Mononuclear cell (primary cell): ENCODE measurements at regions not wholly inside any gene's neighbourhood (a gene's known extent, or its start where the extent isn't known, plus 50 kb on each side); places are given as distances from the start of the nearest gene placed in this dataset.

Source experiments
- H3K27me3 ChIP-seq: 2 replicates; pipeline ENCODE4 v1.6.0; 2011; ENCODE audit warnings: low read length, control low read depth; ENCODE audit not compliant: insufficient read depth
- H3K4me1 ChIP-seq: 2 replicates; pipeline ENCODE4 v1.5.1; 2011; ENCODE audit warnings: mild to moderate bottlenecking, low read length, control low read depth; ENCODE audit not compliant: insufficient read depth
- H3K4me3 ChIP-seq: 2 replicates; pipeline ENCODE4 v1.5.1; 2011; ENCODE audit warnings: mild to moderate bottlenecking, low read length, moderate library complexity
- H3K9me3 ChIP-seq: 2 replicates; pipeline ENCODE4 v1.5.1; 2011; ENCODE audit warnings: low read depth, mild to moderate bottlenecking, control low read depth, low read length

DNA sequence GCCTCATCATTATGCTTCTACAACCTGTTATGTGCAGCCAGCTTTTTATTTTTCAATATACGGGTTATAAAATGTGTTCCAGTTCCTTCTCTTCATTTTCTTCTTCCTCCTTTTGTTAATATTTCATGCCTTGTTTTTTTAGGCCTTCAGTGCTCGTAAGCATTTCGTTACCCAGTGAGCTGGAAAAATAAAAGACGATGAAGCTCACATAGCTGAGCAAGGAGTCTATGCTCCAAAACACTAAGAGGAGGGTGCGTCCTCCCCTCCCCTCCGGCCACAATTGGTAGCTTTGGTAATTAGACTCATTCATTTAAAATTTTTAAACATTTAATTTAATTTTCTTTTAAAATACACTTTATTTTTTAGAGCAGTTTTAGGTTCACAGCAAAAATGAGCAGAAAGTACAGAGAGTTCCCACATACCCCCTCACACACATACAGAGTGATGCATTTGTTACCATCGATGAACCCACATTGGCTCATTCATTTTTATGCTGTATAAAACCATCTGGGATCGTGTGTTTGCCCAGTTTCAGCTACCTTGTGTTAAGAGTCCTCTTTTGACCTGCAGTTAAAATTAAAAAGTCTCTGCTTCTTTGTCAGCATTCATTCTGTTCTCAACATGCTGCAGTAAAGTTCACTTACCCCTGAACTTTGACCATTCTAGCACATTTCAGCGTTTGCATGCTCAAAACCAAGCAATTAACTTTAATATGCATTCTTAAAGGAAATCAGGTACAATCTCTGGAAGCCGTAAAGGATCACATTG, 223.9 kb downstream of the LACC1 start:
- H3K9me3 ChIP-seq: peaks cover 15% of the 10 kb centered on the region
- H3K27me3 ChIP-seq: peaks cover 3% of the 10 kb centered on the region
- no peak overlapping the region for H3K4me3 ChIP-seq
- no peaks in the 10 kb centered on the region for H3K4me1 ChIP-seq

DNA sequence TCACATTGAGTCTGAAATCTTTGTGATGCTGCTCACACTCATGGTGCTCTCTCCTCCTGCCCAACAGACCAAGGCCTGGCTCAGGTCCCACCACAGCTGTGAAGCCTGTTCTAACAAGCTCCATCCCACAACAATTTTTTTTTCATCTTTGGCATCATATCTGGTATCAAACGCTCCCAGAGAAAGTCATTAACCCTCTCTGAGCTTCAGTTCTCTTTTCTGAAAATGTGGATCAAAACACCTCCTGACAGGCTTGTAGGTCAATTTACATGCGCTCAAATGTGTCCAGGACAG, 224.4 kb downstream of the LACC1 start:
- H3K27me3 ChIP-seq: peaks cover 3% of the 10 kb centered on the region
- H3K9me3 ChIP-seq: peaks cover 15% of the 10 kb centered on the region
- H3K4me1 ChIP-seq: no peaks in the 10 kb centered on the region
- no peak overlapping the region for H3K4me3 ChIP-seq

DNA sequence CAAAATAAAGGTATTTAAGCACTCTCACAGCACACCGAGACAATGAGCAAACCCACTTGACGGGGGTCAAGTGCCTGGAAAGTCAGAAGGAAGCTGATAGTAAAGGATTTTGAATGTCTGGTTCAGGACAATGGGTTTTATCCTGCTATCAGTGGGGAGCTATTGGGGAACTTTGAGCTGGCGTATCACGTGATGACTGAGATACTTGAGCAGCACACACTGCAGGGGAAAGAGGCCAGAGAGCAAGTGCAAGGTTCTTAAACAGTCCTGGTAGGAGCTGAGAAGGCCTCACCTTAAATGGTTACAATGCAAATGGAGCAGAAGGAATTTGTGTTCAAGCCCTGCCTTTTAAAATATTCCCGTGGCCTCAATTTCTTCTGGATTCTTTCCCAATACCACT, 225.3 kb downstream of the LACC1 start:
- peaks cover 15% of the 10 kb centered on the region for H3K9me3 ChIP-seq
- no peaks in the 10 kb centered on the region for H3K4me1 ChIP-seq
- H3K27me3 ChIP-seq: peaks cover 3% of the 10 kb centered on the region
- no peak overlapping the region for H3K4me3 ChIP-seq

DNA sequence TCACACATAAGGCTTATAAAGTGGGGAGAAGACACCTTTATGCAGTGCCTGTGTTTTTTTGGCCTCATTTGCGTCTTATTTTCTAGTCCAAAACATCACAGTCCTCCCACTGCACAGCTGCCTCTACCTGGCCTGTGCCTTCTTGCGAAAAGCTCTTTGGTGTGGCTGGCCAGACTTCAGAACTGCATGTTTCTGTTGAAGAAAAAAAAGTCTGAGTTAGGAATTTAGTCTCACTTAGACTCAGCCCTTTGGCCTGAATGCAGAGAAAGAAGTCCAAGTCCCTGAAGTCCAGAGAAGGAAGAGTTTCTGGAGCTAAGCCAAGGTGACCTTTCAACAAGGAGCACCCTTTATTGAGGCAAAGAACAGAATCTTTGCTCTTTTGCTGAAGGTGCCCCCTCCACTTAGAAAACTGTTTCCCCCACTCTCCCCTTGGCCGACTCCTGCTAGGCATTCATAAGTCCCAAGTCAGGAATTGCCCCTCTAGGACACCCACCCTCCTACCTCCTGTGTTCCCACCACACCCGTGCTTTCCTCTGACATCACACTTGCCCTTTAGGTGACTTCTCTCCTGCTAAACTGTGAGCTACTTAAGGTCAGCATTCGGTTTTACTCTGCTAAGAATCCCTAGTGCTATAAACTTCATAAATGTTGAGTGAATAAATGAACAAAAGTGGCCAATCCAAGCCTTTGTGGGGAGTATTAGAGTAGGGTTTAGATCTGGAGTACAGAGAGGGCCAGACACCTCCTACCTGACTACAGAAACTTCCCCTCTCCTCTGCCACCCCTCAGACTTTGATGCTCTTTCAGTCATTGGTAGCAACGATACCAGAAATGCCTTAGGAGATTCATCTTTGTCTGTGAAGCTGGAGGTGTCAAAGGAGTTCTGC, 226.8 kb downstream of the LACC1 start:
- Histone ChIP-seq H3K27me3 (no peaks in the 10 kb centered on the region), H3K4me1 (no peaks in the 10 kb centered on the region), H3K9me3 (peaks cover 11% of the 10 kb centered on the region), H3K4me3 (no peak overlapping the region)

DNA sequence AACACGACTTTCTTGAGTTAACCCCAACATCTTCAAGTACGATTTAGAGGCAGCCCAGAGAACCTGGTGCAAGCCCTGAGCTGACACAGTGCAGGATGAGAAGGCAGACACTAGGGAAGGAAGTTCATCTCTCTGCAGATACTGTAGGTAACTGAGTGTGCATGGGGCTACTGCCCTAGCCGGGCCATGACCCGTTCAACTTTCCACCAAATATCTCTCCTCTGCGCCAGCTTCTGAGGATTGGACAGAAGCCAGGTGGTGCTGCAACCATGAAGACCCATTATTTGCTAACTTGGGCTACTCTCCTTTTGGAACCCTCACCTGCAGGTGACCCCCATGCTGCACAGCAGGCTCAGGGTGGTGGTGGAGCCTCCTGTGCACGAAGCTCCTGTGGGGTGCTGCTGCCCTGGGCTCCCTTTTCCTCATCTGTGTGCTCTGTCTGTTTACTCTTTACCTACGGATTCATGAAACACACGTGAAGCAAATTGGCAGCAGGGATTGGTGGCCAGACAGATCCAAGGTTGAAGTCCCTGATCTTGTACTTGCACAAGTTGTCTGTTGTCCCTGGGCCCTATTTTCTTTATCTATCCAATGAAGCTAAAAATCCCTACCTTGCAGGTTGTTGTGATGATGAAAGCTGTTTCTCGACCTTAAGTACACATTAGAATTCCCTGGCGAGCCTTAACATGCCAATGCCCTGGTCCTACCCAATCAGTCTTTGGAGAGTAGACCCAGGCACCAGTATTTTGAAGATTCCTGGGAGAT, 227.8 kb downstream of the LACC1 start:
- H3K27me3 ChIP-seq: no peaks in the 10 kb centered on the region
- no peaks in the 10 kb centered on the region for H3K4me1 ChIP-seq
- peaks cover 1% of the 10 kb centered on the region for H3K9me3 ChIP-seq
- H3K4me3 ChIP-seq: no peak overlapping the region

DNA sequence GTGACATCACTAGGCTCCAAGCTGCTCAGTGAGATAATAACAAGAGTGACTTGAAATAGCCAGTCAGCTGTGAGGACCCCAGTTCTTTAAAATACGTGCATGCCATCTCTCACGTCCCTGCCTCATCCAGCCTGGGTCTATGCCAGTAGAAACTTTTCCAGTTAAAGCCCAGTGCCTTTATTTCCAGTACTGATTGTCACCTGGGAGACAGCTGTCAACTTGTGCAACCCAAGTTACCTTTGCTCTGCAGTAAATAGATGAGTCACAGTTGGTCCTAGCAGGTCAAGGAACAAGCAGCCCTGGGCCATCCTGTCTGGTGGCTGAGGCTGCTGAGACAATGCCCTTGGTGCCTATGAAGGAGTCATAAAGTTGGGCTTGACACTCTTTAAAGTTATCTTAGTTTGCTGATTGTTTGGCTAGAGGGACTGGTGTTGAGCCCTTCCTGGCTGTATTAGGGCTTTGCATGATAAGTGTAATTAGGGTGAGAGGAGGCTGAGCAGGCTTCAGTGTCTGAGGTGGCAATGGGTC, 228.7 kb downstream of the LACC1 start:
- Histone ChIP-seq H3K4me1 (no peaks in the 10 kb centered on the region), H3K9me3 (no peaks in the 10 kb centered on the region), H3K4me3 (no peak overlapping the region), H3K27me3 (no peaks in the 10 kb centered on the region)

DNA sequence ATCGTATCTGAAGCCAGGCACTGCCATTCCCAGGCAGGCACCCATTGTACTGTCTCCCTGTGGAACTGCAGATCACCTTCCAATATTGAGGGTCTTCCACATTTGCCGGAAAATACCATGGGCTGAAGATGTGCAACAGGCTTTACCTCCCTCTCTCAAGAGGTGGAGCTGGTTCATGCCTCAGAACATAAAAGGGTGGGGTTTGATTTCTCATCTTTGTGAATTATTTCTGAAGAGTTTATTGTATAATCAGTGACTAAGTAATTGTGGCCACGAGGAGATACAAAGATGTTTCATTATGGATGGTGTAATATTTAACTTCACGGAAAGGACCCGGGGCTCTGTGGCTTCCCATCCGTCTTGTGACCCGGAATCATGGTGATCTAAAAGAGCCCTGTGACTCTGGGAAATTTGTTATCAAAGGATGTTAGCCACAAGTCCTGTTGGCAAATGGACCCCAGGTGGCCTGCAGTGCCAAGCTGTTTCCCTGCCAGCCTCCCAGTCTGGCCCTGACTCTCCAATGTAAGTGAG, 230.5 kb downstream of the LACC1 start:
- no peaks in the 10 kb centered on the region for H3K4me1 ChIP-seq
- H3K9me3 ChIP-seq: no peaks in the 10 kb centered on the region
- no peak overlapping the region for H3K4me3 ChIP-seq
- no peaks in the 10 kb centered on the region for H3K27me3 ChIP-seq

DNA sequence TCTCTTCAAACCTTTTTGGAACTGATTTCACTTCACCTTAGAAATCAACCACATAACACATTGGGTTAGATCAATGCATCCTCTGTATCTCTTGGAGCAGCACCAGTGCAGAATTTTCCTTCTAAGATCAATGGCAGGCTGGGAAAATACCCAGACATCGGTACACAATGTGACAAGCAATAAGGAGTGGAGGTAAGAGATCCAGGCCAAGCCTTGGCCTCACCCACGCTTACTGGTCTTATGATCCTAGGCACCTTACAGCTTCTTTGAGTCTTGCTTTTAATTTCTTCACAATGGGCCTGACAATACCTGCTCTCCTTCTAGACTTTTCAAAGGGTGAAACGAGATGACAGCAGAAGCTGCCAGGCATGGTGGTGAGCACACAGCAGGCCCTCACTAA, 232.0 kb downstream of the LACC1 start:
- peaks cover 3% of the 10 kb centered on the region for H3K4me1 ChIP-seq
- H3K9me3 ChIP-seq: no peaks in the 10 kb centered on the region
- H3K4me3 ChIP-seq: no peak overlapping the region
- H3K27me3 ChIP-seq: no peaks in the 10 kb centered on the region

DNA sequence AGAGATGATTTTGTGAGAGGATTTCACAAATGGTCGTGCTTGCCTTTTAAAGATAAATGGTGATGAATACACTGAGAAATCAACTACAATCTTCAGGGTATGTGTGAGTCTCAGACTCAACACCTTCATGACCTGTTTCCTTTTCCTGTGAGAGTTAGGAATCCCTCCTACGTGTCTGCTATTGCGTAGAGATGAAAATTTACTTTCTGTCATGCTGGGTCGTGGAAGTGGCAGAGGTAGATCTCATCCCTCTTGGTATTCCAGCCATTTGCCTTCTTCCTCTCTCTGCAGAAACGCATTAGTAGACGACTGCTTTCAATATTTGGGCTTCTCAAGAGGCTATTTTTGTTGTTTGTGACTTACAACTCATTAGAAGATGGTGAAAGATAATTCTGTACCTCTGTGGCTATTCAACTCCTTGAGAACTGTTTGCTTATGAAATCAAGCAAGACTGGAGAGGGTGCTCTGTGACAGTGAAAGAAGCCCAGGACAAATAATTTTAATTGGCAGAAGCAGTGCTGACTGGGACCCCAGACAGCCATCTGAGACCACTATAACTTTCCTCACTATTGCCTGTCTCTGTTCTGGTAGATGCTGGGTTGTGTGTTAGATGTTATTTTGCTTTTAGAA, 233.1 kb downstream of the LACC1 start:
- Histone ChIP-seq H3K9me3 (no peaks in the 10 kb centered on the region), H3K4me1 (peaks cover 14% of the 10 kb centered on the region), H3K4me3 (no peak overlapping the region), H3K27me3 (no peaks in the 10 kb centered on the region)

DNA sequence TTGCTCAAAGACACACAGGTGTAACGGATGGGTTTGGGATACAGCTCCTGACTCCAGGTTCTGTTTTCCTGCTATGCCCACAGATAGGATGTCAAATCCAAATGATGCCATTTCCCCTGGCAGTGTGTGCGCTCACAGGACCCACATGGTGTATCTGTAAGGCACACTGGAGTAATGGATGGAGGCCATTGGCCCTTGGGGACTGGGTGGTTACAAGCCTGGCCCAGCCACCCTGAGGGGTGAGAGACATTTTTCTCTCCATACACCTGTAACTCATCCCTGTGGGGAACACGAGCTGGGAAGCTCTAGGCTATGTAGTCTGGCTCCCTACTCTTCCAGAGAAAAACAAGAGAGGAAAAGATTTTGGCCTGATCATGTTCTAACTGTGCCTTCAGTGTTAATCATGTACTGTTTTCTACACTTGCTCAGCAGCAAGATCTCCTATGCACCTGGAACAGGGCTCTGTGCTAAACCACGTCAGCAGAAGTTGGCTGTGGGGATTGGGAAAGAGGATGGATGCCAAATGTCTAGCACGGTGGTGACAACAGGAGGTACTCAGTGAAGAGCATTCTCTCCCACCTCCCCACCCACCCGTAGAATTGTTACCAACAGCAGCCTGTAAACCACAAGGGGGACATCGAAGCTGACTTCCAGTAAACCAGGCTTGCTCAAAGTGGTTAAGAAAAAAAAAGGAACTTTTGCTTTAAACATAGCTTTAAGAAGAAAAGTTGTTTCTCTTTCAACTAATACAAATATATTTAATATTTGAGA, 237.0 kb downstream of the LACC1 start:
- H3K9me3 ChIP-seq: no peaks in the 10 kb centered on the region
- peaks cover 20% of the 10 kb centered on the region for H3K4me1 ChIP-seq
- no peak overlapping the region for H3K4me3 ChIP-seq
- H3K27me3 ChIP-seq: no peaks in the 10 kb centered on the region

DNA sequence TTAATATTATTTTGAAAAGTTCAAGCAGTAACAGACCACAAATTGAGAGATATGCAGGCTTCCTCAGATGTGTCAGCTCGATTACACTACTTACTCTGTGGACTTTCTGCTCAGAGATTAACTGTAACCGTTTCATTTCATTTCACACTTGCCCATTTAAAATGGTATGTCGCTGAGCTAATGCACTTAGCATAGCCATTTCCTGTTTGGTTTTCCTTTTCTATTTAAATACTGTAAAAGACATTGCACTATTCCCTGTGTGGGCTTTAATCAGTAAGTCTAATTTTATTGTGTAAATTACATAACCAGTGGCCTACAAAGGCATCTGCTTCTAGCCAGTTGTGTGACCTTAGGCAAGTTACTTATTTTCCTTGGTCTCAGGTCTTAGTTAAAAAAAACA, 237.6 kb downstream of the LACC1 start:
- Histone ChIP-seq H3K27me3 (no peaks in the 10 kb centered on the region), H3K4me3 (no peak overlapping the region), H3K9me3 (no peaks in the 10 kb centered on the region), H3K4me1 (peaks cover 20% of the 10 kb centered on the region)

DNA sequence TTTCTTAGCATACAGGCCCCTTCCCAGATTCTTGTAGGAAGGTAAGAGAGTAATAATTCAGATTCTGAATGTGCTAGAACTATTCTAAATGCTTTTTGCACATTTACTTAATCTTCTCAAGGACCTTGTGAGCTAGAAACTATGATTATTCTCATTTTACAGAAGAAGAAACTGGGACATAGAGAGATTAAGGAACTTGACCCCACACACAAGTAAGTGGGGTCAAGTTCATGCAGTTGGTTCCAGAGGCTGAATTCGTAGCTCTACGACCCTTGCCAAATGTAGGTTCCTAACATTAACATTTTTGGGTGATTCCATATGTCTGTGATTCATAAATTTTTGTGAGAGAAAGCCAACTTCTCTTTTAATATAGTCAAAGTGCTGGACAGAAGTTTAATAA, 238.1 kb downstream of the LACC1 start:
- Histone ChIP-seq H3K27me3 (no peaks in the 10 kb centered on the region), H3K4me1 (peaks cover 20% of the 10 kb centered on the region), H3K4me3 (no peak overlapping the region), H3K9me3 (no peaks in the 10 kb centered on the region)

DNA sequence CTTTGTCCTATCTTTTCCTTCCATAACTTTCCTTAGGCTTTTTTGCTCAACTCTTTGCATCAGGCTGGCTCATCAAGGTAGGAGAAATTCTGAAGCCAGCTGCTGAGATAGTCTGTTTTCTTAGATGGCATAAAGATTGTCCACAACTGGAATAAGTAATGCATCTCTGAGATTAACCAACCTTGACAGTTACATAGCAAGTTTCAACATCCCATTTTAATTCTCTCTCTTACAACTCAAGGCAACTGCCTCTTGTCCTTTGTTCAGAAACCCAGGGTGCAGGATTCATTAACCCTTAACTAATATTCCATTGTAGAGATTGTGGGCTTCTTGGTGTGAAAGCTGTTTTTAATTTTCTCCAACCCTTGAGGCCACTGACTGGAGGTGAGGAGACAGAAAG, 239.2 kb downstream of the LACC1 start:
- Histone ChIP-seq H3K4me1 (peaks cover 20% of the 10 kb centered on the region), H3K4me3 (no peak overlapping the region), H3K27me3 (no peaks in the 10 kb centered on the region), H3K9me3 (peaks cover 5% of the 10 kb centered on the region)

DNA sequence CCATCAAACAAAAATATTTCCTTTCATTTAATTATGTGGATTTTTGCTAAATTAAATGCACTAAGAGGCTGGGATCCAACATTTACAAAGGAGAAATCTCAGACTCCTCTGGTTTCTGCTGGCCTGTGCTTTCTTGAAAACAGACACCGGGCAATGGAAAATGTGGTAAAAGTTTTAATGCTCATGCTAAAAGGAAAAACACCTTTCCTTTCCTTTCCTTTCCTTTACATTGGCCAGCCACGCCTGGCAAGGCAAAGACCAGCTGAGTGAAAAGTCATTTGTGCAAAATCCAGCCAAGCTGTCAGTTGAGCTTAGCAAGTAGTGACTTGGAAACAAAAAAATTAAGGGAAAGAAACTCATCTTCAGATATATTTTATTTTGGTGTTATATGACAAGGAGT, 240.3 kb downstream of the LACC1 start:
- H3K27me3 ChIP-seq: no peaks in the 10 kb centered on the region
- H3K9me3 ChIP-seq: peaks cover 5% of the 10 kb centered on the region
- no peak overlapping the region for H3K4me3 ChIP-seq

More for the DNA sequence above, 240.3 kb downstream of the LACC1 start:
- peaks cover 20% of the 10 kb centered on the region for H3K4me1 ChIP-seq
